HG03571 (cell line): ENCODE measurements at regions not wholly inside any gene's neighbourhood (a gene's known extent, or its start where the extent isn't known, plus 50 kb on each side); places are given as distances from the start of the nearest gene placed in this dataset.
"Not testable (repeated sequence)": the region's sequence is repeated elsewhere in the genome, so short reads cannot be mapped to it uniquely, and the experiment has no call there.

Source experiments
- ATAC-seq: cut with Tn5 transposase; IDR thresholded peaks from one replicate; pipeline ENCODE4 v1.9.1; 2021; ENCODE audit not compliant: unreplicated experiment

- ATAC-seq, result no peak
Measured at GRCh38 chr6:21769405-21769861, 175.9 kb downstream of the SOX4 start.

- ATAC-seq, result no peak
Measured at GRCh38 chr6:21769968-21770367, 176.4 kb downstream of the SOX4 start.

- no peak for ATAC-seq
Measured at GRCh38 chr6:21771626-21772320, 178.2 kb downstream of the SOX4 start.

DNA sequence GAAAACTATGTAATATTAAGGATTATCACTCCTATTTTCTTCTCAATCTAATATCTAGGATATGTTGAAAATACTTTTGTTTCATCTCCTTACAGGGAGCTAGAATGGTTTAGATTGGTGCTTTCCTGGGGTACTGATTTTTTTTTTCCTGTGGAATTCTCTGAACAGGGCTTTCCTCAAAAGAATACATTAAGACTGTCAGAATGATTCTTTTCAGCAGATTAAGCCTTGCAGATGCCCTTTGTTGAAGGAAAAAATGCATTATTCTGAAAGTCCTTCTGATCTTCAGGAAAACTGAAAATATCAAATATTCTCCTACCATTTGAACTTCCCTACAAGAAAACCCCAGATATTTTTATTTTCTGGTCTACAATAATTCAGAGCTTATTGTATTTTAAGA lies 178.9 kb downstream of the SOX4 start:
- no peak for ATAC-seq

GRCh38 chr6:21772884-21773575 lies 179.5 kb downstream of the SOX4 start:
- no peak for ATAC-seq

GRCh38 chr6:21773576-21773968 lies 180.0 kb downstream of the SOX4 start:
- no peak for ATAC-seq

GRCh38 chr6:21777846-21778245 lies 184.3 kb downstream of the SOX4 start:
- ATAC-seq, result no peak

GRCh38 chr6:21780141-21780540 lies 186.6 kb downstream of the SOX4 start:
- ATAC-seq, result no peak

- no peak for ATAC-seq
Measured at GRCh38 chr6:21780679-21781078, 187.1 kb downstream of the SOX4 start.

GRCh38 chr6:21781128-21781527 lies 187.6 kb downstream of the SOX4 start:
- no peak for ATAC-seq

DNA sequence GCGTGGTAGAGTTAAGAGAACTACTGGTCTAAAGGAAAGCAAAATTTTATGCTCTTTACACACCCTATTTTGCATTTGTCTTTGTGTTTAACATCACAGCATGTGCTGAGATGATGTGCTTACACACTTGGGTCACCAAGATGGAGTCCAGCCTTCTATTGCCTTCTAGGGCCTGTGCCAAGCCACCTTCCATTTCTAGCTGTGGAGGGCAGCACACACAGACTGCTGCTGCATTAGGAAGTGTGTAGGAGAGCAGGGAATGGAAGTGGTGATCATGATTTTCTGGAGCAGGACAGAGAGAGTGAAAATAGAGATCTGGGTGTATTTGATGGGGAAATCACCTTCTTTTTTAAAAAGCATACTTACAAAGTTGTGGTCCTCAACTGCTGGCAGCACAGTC lies 191.6 kb downstream of the SOX4 start:
- no peak for ATAC-seq

DNA sequence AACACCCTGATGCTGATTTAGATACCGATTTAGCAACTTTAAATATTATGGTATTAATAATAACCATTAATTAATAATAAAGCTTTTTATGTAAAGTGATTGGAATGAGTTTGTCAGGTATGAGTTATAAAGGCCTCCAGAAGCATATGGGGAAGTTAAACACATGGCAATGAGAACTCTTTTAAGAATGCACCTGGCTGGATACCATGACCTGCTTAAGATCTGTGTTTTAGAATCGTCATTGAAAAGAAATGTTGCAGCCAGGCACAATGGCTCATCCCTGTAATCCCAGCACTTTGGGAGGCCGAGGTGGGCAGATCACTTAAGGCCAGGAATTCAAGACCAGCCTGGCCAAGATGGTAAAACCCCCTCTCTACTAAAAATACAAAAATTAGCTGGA lies 197.5 kb downstream of the SOX4 start:
- no peak for ATAC-seq

DNA sequence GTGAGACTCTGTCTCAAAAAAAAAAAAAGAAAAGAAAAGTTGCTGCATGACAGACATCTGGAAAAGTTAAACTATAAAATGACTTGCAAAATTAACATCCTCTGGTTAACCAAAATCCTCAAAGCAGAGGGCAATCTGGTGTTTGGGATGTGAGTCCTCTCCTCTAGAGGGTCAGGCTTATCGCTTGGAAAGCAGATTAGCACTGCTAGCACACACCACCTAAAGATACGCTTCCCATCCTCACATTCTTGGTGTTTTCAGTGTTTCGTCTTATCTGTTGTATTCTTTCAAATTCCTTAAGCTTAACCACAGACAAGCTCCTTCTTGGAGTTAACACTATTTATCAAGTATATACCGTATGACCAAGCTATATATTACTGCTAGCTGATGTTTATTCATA lies 198.0 kb downstream of the SOX4 start:
- no peak for ATAC-seq

DNA sequence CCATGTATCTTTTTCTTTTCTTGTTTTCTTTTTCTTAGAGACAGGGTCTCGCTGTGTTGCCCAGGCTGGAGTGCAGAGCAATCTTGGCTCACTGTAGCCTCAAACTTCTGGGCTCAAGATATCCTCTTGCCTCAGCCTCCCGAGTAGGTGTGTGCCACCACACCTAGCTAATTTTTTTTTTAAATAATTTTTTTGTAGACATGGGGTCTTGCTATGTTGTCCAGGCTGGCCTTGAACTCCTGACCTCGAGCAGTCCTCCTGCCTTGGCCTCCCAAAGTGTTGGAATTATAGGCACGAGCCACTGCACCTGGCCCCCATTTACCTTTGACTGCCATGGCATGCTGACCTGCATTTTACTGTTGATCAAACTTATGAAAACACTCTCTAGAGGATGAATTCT lies 198.6 kb downstream of the SOX4 start:
- ATAC-seq, result no peak

DNA sequence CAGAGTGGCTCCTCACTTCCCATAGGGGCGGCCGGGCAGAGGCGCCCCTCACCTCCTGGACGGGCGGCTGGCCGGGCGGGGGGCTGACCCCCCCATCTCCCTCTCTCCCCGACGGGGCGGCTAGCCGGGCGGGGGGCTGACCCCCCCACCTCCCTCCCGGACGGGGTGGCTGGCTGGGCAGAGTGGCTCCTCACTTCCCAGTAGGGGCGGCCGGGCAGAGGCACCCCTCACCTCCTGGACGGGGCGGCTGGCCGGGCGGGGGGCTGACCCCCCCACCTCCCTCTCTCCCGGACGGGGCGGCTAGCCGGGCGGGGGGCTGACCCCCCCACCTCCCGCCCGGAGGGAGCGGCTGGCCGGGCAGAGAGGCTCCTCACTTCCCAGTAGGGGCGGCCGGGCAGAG lies 203.4 kb downstream of the SOX4 start:
- not testable (repeated sequence) for ATAC-seq

- no peak for ATAC-seq
Measured at GRCh38 chr6:21798468-21798867, 204.9 kb downstream of the SOX4 start.

- ATAC-seq, result no peak
Measured at GRCh38 chr6:21800330-21800729, 206.8 kb downstream of the SOX4 start.

DNA sequence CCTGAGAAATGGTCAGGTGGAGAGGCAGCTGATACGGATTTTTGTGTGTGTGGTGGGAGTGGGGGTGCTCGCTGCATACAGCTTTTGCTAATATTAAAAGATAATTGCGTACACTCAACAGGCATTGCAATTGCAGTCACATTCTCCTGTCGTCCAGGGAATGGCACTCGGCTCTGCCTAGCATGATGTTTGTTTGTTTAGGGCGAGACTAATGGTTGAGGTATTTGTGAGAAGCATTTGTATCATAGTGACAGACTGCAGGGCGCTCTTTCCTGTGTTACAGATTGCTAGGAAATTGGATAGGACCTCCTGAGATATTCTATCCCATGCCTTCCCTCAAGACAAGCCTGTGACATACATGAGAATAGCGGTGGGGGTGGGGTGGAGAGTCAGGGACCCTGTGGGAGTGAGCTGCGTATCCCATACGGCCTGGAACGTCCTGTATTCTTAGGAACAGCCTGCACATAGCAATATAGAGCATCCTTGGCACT lies 207.4 kb downstream of the SOX4 start:
- no peak for ATAC-seq

GRCh38 chr6:21801446-21802174 lies 208.1 kb downstream of the SOX4 start:
- no peak for ATAC-seq

GRCh38 chr6:21802175-21802822 lies 208.7 kb downstream of the SOX4 start:
- no peak for ATAC-seq

DNA sequence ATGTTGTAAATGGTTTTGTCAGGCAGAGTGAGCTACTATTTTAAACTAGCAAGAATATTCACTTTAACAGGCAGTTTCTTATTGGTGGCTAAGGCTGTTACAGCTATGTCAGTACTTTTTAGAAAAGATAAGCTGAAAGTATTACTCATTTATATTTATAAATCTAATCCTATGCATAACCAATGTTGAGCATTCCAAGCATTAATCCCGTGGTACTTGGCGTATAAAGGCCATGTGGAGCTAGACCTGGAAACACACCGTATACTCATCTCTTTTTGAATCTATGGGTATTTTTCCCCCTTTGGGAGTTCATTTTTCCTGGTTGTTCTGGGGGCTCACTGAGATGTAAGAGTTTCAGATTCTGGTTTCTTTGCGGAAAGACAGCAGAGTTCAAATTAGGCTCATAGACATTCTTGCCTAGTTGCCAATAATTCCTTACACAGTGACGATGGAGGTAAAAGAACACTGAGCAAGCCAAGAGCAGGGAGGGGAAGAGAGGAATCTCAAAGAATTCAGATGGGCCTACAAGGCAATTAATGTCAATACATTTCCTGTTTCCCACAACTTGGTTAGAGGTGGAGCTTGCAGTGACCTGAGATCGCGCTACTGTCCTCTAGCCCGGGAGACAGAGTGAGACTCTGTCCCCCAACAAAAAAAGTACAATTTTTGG lies 211.5 kb downstream of the SOX4 start:
- ATAC-seq, result no peak
